GM12892 (cell line): ENCODE measurements at regions not wholly inside any gene's neighbourhood (a gene's known extent, or its start where the extent isn't known, plus 50 kb on each side); places are given as distances from the start of the nearest gene placed in this dataset.
"Not testable (repeated sequence)": the region's sequence is repeated elsewhere in the genome, so short reads cannot be mapped to it uniquely, and the experiment has no call there.

Experiments
- DNase-seq: peaks from one replicate; pipeline ENCODE4 v3.0.0; 2011; ENCODE audit not compliant: insufficient read length
- FAIRE-seq: peaks from 2 replicates; lab custom pipeline; 2011; peaks lifted over from hg19 to GRCh38; lab: Jason Lieb, UNC
- POLR2A ChIP-seq: IDR thresholded peaks from 2 replicates; pipeline ENCODE4 v1.6.1; 2011; ENCODE audit warnings: low read depth, low read length, control low read depth
- POLR2AphosphoS5 ChIP-seq: IDR thresholded peaks from 2 replicates; pipeline ENCODE4 v1.6.1; 2011; ENCODE audit warnings: low read depth, low read length, control low read depth
- TAF1 ChIP-seq: IDR thresholded peaks from 2 replicates; pipeline ENCODE4 v1.6.1; 2011; ENCODE audit warnings: low read depth, mild to moderate bottlenecking, control low read depth, low read length, borderline replicate concordance

DNA sequence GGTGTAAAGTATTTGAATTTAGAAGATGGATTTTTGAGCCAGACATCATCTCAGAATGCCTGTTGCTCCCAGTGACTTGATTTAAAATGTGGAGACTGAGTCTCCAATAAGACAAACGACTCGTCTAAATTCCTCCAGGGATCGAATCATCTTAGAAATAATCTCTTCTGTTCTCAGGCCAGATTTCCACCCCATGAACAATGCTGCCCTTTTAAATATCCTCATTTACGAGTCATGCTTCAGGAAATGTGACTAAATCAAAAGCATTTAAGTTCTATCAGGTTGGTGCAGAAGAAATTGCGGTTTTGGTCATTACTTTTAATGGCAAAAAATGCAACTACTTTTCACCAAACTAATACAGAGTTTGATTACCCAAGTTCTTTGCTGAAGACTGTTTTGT lies 684.6 kb upstream of the SOX11 start:
- no peak for TF ChIP-seq POLR2AphosphoS5
- no peak for TF ChIP-seq TAF1
- no peak for TF ChIP-seq POLR2A
- DNase-seq (no peak), FAIRE-seq (no peak)

DNA sequence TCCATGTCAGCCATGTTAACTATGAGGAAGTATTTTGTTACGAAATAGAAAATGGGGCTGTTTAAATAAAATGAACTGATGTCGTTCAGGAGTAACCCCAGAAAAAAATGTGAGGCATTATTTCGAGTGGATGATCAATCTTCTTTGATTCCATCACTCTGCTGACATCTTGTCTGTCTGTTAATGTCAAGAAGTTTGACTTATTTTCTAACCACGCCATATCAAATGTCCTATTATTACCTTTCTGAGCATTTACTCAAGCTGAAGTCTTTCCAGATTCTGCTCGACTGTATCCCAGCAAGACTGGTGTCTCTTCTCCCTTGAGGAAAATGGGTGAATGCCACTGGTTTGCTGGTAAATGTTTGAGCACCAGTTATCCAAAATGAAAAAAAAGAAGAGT lies 672.9 kb upstream of the SOX11 start:
- no peak for FAIRE-seq
- TF ChIP-seq TAF1, result no peak
- no peak for DNase-seq

DNA sequence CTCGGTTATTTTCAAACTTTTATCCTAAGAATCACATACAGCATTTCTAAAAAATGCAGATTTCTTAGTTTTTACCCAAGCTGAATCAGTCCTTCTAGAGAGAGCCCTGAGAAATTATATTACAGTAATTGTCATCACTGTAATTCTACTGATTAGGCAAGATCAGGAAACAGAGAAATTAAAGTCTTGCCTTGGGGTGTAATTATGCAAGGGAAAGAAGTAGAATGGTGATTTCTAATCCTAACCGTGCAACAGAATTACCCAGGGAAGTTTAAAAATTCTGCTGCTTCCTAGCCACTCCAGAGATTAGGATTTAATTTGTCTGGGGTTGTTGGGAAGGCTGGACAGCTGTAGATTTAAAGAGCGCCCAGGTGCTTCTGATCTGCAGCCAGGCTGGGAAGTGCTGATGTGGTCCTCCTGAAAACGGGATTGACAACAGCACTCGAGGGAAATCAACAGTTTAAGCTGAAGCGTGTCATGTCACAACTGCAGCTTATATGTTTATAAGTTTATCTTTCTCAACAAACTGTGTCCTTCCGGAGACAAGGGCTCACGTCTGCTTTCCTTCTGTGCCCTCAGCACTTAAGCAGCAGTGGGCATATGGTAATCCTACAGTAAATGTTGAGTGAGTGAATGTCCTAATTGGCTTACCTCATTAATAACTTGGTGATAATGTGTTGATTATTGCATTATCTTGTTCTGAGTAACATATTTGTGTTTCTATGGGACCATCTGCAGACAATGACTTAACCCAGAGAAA lies 671.9 kb upstream of the SOX11 start:
- no peak for FAIRE-seq
- DNase-seq, result no peak
- no peak for TF ChIP-seq POLR2AphosphoS5
- no peak for TF ChIP-seq POLR2A
- no peak for TF ChIP-seq TAF1

DNA sequence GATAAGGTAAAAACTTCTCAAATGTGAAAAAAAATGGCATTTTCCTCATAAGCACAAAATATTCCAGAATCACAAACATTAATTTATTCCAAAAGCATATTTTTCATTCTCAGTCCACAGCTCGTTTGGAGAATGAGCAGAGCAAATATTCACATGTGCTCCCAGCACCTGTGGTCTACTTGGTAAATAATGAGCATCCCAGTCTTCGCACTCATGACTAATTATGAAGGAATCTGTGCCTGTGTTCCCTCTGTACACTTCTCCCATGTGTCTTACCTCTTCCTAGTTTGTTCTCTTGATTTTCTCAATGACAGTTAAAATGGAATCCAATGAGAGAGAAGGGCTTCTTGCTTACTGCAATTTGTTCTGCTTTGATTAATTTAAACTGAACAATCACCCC lies 671.0 kb upstream of the SOX11 start:
- TF ChIP-seq POLR2A (no peak), POLR2AphosphoS5 (no peak), TAF1 (no peak)
- DNase-seq (no peak), FAIRE-seq (no peak)

DNA sequence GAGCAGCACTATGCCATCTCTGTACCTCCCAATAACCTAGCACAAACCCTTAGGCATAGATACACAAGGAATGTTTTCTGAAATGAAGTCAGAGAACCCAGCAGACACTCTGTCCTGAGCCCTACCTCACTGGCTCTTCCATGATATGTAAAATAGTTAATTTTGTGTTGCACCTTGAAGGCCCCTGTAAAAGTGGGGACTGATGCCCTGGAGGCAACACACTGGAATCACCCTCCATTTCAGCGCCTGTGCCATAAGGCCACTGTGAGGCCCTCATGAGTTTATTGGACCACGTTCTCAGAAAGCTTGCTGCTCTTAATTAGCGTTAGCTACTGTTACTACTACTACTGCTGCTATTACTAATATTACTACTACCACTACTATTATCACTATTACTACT lies 670.1 kb upstream of the SOX11 start:
- no peak for FAIRE-seq
- no peak for DNase-seq
- TF ChIP-seq POLR2AphosphoS5 (no peak), TAF1 (no peak), POLR2A (no peak)

DNA sequence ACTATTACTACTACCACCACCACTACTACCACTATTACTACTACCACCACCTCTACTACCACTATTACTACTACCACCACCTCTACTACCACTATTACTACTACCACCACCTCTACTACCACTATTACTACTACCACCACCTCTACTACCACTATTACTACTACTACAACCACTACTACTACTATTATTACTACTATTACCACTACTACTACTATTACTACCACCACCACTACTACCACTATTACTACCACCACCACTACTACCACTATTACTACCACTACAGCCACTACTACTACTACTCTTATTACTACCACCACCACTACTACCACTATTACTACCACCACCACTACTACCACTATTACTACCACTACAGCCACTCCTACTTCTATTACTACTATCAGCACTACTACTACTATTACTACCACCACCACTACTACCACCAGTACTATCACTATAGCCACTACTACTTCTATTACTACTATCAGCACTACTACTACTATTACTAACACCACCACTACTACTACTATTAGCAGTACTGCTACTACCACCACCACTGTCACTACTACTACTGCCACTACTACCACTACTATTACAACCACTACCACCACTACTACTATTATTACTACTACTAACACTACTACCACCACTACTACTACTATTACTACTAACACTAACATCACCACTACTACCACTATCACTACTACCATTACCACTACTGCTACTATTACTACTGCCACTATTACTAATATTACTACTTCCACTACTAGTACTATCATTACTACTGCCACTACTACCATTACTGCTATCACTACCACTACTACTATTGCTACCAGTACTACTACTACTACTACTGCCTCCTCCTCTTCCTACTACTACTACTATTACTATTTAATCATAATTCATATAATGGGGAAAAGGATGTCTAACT lies 669.2 kb upstream of the SOX11 start:
- not testable (repeated sequence) for DNase-seq
- peak; percentile 57 for FAIRE-seq

DNA sequence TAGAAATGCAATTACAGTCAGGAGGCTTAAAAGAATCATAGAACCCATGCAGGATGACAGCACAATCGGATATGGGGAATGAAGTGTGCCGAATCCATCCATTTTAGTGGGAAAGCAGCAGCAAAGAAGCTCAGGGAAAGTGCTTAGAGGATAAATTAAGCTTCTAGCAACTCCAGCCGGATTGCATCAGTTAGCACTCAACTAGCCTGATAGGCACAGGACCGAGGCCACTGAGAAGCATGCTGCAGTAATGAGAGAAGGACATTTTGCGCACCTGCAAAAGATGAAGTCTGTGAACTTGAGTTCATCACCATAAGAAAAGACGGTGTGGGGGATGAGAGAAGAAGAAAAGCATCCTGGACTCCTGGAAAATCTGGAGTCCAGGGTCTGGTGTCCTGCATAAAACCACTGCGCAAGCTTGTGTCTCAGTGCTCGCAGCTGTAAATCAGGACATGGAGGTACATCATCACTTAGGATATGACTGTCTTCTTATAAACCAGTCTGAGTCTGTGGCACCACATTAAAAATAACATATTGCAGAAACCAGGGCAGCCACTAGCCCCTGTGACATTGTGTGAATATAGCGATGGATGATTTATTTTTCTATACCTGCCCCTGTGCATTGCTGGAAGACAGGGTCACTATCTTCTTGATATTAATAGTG lies 665.5 kb upstream of the SOX11 start:
- DNase-seq, result no peak
- no peak for FAIRE-seq
- TF ChIP-seq POLR2A (no peak), TAF1 (no peak), POLR2AphosphoS5 (no peak)

DNA sequence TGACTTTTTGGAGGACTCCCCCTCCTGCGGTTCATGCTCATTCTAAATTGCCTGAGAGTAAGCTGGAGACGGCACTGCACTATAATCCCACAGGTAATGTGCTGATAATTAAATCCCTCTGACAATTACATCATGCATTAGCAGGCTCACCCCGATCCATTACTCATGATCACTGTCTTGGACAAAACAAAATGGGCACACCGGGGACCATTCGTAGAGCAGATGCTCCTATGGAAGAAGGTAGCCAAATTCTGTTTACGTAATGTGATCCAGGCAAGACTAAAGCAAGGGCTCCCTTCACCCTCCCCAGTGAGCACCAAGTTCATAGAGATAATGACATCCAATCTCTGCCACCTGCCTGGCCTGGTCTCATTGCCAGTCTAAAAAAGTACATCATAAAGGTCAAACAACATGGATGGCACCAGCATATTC lies 657.1 kb upstream of the SOX11 start:
- DNase-seq (no peak), FAIRE-seq (no peak)
- TF ChIP-seq POLR2AphosphoS5 (no peak), POLR2A (no peak), TAF1 (no peak)

DNA sequence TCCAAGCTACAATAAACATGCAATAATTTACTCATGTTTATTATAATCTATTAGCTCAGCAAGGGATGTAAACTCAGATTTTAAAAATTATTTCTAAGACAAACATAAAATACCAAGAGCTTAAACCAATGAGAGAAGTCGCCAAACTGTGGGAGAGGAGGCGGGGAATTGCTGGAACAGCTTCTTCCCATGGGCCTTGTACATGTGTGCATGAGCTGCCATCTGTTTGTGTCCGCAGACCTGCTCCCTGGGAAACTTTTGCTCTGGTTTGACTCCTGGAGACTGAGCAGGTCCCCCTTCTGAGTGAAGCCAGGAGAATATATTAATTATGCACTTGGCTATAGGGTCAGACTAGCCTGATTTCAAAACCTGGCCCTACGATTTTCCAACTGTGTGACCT lies 655.9 kb upstream of the SOX11 start:
- FAIRE-seq (no peak), DNase-seq (no peak)
- no peak for TF ChIP-seq POLR2AphosphoS5
- TF ChIP-seq TAF1, result no peak
- TF ChIP-seq POLR2A, result no peak

DNA sequence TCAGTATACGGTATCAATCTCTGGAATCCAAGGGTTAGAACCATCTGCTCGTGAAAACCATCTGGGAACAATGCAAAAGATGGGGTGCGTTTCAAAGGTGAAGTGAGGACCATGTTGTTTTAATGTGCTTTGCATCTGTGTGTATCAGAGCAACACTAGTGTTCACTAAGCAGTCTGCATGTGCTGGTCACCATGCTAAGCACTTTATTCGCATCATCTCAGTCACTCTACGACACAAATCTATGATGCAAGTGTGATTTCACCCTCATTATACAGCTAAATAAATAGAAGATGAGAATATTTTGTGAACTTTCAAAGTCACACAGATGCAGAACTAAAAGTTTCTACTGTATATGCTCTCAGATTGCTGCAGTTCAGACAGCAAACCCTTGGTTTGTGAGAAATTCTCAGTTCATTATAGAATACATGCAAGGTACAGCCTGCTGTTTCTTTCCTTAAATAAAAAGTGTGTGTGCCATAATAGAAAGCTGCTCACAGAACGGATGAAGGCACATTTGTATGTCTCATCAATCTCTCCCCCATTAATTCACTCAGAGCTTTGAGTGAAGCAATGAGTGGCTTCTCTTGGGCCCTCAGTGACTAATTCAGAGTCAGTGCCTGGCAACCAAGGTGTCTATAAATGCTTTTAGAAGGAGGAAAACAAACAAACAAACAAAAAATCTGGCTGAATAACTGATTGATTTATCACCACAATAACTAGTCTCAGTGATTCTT lies 652.8 kb upstream of the SOX11 start:
- DNase-seq (no peak), FAIRE-seq (no peak)
- TF ChIP-seq POLR2A (no peak), TAF1 (no peak), POLR2AphosphoS5 (no peak)

DNA sequence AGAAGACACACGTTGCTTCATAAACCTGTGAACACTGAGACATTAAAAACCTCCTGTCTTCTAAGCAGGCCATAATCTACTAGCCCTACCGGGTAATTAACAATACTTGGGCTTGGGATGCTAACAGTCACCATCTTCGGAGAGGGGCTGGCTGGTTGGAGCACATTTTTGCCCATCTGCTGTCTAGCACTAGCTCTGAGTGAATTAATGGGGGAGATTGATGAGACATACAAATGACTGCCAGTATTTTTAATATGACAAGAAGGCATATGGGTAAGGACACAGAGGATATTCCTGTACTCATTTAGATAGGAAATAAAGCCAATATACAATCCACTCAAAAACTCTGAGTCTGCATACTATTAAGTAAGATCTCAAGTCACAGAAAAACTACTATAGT lies 651.6 kb upstream of the SOX11 start:
- no peak for DNase-seq
- TF ChIP-seq TAF1 (no peak), POLR2AphosphoS5 (no peak), POLR2A (no peak)
- no peak for FAIRE-seq
